Stimulated activated CD8-positive, alpha-beta memory T cell treated with anti-CD3 and anti-CD28 coated beads, Interleukin-7, amount 100 ng/mL, for 48 hours (primary cell): ENCODE measurements at regions not wholly inside any gene's neighbourhood (a gene's known extent, or its start where the extent isn't known, plus 50 kb on each side); places are given as distances from the start of the nearest gene placed in this dataset.

ENCODE experiments used
- DNase-seq, 2 donors: peaks; one replicate each; pipeline ENCODE4 v3.0.0-alpha.2; 2020; ENCODE audit warnings: low read depth in 1 of 2; ENCODE audit errors: extremely low read depth in 1 of 2

- no peak for DNase-seq
These were observed 324.4 kb downstream of the MN1 start for GRCh38 chr22:27477171-27477570.

DNA sequence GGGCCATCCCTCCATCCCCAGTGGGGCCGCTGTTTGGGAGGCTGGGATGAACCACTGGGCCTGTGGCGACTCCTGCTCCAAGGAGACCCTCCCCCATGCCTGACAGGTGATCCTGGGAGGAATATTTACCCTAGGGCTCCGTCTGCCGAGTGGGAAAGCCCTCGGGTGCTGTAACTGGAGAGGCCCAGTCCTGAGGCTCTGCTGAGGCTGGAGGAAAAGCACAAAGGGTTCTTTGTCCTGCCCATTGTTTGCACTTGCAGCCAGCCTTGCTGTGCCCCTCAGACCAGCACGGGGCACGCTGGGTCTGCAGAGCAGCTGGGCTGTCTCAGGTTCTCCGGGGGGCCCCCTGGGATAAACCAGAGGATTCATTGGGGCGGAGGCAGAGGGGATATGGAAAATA lies 321.1 kb downstream of the MN1 start:
- no peak for DNase-seq

GRCh38 chr22:27482402-27482801 lies 319.2 kb downstream of the MN1 start:
- DNase-seq: no peak

DNA sequence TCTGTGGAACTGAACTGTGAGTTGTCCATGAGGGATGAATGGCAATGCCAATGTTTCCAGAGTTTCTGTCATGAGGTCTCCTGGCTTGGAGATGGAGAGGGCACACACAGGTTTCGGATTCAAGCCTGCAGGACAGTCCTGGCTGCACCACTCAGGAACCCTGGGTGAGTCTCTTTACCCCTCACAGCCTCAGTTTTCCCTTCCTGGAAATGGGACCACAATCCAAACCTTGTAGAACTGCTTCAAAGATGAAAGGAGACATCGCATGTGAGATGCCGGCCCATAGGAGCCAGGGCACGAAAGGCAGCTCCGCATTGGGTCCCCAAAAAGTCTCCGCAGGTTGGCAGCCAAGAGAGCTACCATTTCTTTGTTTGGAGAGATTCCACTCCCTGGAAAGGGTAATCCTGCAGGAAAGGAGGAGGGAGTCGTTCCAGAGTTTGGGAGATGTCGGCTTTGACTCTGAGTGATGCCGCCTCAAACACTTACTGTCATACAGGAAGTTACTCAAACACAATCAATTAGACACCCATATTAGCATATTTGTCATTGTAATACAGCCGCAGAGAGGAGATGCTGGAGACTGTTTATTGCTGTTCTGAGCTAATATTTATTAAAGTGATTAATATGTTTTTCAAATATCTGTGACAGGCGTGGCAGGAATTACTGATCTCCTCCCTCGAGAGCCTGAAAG lies 318.3 kb downstream of the MN1 start:
- no peak for DNase-seq

GRCh38 chr22:27485842-27486241 lies 315.7 kb downstream of the MN1 start:
- DNase-seq: no peak

DNA sequence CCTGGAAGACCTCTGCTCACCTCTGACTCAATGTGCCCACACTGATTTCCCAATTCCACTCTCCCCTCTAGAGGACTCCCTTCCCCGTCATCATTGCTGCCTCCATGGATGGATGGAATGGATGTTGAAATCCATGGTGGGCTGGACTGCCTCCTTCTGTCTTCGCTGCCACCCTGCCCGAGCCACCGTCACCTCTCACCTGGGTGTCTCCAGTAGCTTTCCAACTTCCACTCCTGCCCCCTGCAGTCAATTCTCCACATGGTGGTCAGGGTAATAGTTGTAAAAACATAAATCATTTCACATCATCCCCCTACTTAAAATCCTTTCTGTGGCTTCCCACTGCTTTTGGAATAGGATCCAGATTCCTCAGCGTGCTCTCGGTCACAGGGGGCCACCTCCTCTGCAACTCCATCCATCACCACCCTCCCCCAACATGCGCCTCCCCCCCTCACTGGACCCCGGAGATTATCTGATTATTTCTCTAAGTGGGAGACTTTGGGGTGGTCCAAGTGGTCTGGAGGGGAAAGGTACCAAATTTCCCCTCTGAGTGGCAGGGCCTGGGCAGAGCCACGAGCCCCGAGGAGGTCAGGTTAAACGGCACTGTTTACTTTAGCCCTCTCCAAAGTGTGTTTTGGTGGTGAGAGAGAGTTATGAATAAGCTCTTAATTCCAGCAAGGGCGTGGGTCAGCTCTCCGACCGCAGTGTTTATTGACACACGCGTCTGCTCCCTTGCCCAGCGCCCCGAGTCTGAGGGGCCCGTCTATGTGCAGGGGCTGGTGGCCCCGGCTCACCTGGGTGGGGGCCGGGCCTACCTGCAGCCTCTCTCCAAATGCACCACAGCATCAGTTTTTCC lies 313.7 kb downstream of the MN1 start:
- DNase-seq: no peak

DNA sequence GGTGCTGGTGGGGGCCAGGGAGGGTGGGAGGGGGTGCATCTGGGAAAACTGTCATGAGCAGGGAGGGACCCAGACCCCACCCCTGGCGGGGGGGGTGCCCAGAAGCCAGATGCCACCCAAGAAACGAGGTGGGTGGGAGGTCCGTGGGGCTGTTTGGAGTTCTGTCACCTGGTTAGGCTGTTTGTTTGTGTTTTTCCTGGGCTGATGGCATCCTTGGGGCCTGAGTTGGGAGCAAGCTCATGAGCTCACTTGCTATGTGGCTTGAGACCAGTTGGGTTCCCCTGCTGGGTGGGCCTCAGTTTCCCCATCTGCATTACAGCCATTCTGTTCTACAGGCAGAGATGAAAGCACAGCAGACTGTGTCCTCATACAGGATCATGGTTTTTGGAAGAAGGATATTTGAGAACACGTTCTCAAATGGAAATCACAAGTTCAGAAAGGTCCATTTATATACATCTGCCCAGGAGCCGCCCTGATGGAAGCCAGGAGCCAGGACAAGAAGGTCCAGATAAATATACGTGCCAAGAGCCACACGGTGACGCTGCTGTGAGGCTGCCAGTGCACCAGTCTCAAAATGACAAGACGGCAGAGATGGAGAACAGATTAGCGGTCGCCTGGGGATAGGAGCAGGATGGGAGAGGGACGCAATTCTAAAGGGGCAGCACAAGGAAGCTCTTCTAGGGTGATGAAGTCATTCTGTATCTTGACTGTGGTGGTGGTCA lies 312.9 kb downstream of the MN1 start:
- no peak for DNase-seq

GRCh38 chr22:27489178-27489675 lies 312.3 kb downstream of the MN1 start:
- DNase-seq: no peak

DNA sequence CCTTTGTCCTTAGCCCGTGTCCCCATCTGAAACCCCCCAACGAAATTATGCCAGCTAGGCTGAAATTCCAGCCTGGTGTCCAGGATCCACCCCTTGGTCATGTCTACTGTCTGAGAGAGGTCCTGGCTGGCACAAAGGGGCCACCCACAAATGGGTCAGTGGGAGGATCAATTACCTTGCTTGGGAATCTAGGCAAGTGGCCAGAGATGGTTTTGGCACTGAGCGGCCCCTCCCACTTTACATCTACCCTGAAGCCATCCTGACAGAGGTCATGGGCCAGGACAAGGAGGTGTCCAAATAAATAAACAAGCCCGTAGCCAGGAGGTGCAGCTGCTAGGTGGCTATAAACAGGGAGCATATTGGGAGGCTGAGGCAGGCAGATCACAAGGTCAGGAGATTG lies 311.5 kb downstream of the MN1 start:
- DNase-seq: no peak

DNA sequence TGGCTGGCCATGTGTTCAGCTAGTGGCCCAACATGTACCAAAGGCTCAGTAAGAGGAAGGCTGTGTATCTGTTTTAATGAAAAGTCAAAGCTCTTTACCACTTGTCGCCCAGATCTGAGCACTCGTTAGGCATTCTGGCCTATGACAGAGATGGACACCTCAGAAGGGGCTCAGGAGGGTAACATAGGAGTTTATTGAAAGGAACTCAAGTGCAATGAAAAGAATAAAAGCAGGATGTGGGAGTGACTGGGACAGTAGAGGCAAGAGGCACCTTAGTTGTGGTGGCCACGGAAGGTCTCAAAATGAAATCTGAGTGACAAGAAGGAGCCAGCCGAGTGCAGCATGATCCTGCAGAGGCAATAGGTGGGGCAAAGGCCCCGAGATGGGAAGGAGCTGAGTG lies 309.7 kb downstream of the MN1 start:
- DNase-seq: no peak

DNA sequence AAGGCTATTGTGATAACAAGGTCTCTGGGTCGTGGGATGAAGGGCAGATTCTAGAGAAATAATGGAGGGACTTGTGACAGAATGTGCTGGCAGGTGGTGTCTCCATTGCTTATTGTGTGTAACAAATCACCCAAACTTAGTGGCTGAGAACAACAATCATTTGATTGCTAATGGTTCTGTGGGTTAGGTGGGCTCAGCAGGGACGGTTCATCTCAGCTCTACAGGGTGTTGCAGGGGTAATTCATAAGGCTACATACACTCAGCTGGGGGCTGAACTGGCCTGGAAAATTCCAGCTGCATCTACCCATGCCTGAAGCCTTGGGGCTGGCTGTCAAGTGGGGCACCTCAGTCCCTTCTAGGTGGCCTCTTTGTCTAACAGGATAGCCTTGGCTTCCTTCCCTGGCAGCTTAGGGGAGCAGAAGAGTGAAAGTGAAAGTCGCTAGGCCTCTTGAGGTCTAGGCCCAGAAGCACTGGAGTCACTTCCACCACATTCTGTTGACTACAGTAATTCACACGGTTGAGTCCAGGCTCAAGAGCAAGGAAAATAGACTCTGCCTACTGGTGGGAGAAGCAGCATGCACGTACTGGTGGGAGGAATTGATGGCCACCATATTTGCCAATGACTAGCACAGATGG lies 308.9 kb downstream of the MN1 start:
- DNase-seq: no peak

- DNase-seq: no peak
These were observed 307.8 kb downstream of the MN1 start for GRCh38 chr22:27493796-27494195.

- DNase-seq: no peak
These were observed 306.8 kb downstream of the MN1 start for GRCh38 chr22:27494785-27495184.

DNA sequence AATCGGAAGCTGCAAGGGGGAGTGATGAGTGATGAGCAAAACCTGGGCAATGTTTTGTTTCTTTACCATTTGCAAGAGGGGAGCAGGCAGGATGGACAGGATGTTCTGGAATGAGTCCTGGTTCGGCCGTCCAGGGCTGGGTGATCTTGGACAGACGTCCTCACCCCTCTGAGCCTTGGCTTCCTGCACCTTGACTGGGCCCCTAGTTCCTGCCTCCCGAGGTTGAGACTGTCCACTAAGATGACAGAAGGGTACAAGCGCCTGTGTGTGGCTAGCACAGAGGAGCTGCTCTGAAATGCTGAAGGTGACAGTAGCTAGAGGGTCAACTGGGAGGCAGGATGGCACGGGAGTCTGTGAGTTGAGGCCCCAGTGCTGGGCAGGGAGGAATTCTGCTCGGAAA lies 306.2 kb downstream of the MN1 start:
- no peak for DNase-seq

DNA sequence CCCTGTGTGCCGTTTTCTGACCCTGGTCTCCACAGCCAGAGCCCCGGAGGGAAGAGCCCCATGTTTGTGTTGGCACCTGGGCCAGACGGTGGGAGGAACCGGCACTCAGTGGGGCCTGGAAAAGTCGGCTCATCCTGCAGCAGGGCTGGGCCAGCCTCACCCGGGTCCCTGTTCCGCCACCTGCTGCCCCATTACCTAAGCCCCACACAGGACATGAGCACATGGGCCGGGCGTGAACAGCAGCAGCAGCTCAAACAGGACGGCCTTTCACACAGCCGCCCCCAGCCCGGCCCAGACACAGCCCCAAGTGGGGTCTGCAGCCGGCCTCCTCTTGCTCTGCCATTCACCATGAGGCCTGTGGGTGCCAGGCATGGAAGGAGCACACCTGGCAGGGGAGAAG lies 302.4 kb downstream of the MN1 start:
- DNase-seq: no peak

- no peak for DNase-seq
These were observed 300.2 kb downstream of the MN1 start for GRCh38 chr22:27501191-27501936.

GRCh38 chr22:27502327-27502726 lies 299.2 kb downstream of the MN1 start:
- no peak for DNase-seq

DNA sequence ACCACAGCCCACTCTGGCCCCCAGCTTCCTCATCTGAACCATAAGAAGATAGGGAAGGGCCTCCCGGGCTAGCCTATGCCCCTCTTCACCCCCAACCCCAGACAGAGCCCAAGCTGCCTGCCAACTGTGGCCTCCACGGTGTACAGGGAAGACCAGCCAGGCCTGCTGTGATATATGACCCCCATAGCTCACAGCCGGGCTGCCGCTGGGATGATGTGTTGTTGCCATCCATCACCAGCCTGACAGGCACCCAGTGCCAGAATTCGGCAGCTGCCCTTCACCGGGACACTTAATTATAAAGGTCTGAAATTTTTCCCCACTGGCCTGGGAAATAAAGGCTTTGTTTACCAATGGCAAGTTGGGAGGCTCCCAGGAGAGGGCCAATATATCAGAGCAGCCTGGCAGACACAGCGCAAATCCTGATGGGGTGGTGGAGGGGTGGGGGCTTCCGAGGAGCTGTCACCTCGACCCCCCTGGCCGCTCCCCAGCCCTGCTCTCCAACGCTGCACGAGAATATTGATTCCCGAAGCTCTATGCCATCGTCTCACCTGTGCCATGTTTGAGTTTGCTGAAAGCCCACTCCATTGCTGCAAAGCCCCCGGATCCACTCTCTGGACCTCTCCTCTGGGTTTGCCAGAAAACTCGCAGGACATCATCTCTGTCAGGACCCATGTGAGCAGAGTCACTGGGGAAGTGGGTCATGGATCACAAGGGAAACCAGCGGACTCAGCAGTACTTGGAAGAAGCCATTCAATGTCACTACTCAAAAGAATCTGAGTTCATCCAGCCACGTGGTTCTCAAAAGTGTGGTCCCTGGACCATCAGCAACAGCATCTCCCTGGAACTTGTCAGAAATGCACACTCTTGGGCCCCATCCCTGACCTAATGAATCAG lies 296.9 kb downstream of the MN1 start:
- no peak for DNase-seq

- DNase-seq: no peak
These were observed 294.4 kb downstream of the MN1 start for GRCh38 chr22:27507111-27507611.
